ENCODE measurements at regions not wholly inside any gene's neighbourhood (a gene's known extent, or its start where the extent isn't known, plus 50 kb on each side); places are given as distances from the start of the nearest gene placed in this dataset.

GRCh38 chr4:162911349-162911748, 255.3 kb downstream of the NAF1 start:
- TF ChIP-seq CTCF (IDR thresholded peaks at IDR 0.05): no peak

GRCh38 chr4:162909952-162910351, 256.7 kb downstream of the NAF1 start:
- no peak for TF ChIP-seq CTCF (IDR thresholded peaks at IDR 0.05)

GRCh38 chr4:162894387-162894786, 272.3 kb downstream of the NAF1 start:
- TF ChIP-seq CTCF (IDR thresholded peaks at IDR 0.05): no peak

GRCh38 chr4:162891788-162892707, 274.6 kb downstream of the NAF1 start:
- TF ChIP-seq CTCF (IDR thresholded peaks at IDR 0.05): no peak

GRCh38 chr4:162878096-162878495, 288.6 kb downstream of the NAF1 start:
- TF ChIP-seq CTCF (IDR thresholded peaks at IDR 0.05): no peak

GRCh38 chr4:162874748-162875147, 291.9 kb downstream of the NAF1 start:
- no peak for TF ChIP-seq CTCF (IDR thresholded peaks at IDR 0.05)

GRCh38 chr4:162871990-162872389, 294.7 kb downstream of the NAF1 start:
- TF ChIP-seq CTCF (IDR thresholded peaks at IDR 0.05): no peak

Data from LNCAP (cell line).